ENCODE measurements at regions not wholly inside any gene's neighbourhood (a gene's known extent, or its start where the extent isn't known, plus 50 kb on each side); places are given as distances from the start of the nearest gene placed in this dataset.

GRCh38 chr6:22006795-22007194, 290.0 kb downstream of the PRL start:
- ATAC-seq (ENCODE audit: low FRiP score) (no peak), DNase-seq (ENCODE audit: low spot score) (no peak)
- TF ChIP-seq, protein P1, sequence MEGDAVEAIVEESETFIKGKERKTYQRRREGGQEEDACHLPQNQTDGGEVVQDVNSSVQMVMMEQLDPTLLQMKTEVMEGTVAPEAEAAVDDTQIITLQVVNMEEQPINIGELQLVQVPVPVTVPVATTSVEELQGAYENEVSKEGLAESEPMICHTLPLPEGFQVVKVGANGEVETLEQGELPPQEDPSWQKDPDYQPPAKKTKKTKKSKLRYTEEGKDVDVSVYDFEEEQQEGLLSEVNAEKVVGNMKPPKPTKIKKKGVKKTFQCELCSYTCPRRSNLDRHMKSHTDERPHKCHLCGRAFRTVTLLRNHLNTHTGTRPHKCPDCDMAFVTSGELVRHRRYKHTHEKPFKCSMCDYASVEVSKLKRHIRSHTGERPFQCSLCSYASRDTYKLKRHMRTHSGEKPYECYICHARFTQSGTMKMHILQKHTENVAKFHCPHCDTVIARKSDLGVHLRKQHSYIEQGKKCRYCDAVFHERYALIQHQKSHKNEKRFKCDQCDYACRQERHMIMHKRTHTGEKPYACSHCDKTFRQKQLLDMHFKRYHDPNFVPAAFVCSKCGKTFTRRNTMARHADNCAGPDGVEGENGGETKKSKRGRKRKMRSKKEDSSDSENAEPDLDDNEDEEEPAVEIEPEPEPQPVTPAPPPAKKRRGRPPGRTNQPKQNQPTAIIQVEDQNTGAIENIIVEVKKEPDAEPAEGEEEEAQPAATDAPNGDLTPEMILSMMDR (IDR thresholded peaks at IDR 0.05) = no peak

DNA sequence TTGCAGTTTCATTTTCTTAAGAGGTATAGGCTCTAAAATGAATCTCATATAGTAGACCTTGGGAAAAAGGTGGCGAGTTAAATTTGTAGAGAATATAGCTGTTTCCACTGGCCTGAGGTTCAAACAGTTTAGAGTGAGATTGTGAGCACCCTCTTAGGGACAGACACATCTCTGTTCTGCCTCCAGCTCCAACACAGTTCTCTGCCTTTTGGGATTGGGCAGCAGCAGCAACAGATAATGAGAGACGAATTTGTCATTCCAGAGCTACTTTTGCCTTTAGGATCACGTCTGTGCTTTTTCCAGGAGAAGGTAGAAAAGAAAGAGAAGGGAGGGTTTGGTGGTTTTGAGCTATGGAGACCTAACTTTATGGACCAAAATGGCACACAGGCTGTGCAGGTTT, 289.4 kb downstream of the PRL start:
- no peak for DNase-seq (ENCODE audit: low spot score)
- ATAC-seq (ENCODE audit: low FRiP score) = no peak
- TF ChIP-seq, protein P1 (IDR thresholded peaks at IDR 0.05) = no peak

DNA sequence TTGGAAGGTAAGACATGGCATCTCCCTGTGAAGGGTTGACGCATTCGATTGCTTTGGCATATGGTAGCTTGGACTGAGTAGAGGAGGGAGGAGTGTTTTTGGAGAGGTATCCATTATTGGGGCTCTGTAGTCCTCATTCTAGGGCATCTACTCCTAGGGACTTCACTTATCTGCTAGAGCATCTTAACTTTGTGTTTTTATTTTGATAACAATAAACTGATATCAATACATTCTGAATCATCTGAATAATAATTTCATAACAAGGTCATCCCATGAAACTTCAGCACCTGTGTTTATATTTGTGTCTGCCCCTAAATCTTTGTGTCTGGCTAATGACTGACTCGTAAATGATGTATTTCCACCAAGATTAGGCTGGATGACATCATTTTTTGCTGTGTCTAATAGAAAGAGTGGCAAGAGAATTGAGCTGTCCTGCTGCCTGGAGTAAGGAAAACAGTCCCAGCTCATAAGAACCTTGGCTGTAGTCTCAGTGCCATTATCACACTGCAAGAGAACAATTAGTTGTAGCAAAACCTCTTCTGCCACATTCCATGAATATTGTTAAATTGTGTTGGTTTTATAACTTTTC, 288.5 kb downstream of the PRL start:
- ATAC-seq (ENCODE audit: low FRiP score) (no peak), DNase-seq (ENCODE audit: low spot score) (no peak)
- TF ChIP-seq, protein P1 (IDR thresholded peaks at IDR 0.05) = no peak

DNA sequence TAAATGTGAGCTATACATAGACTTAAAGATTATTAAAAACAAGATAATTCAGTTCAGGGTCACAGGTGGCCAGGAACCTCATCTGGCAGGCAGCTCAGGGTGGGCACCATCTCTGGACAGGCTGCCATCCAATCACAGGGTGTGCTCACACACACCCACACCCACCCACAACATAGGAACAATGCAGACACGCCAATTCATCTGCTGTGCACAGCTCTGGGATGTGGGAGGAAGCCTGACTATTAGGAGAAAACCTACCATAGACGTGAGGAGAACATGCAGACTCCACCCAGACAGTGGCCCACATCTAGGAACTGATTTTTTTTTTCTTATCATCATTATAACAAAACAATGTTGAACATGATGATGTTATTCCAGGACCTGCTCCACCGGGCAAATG, 286.7 kb downstream of the PRL start:
- no peak for ATAC-seq (ENCODE audit: low FRiP score)
- no peak for DNase-seq (ENCODE audit: low spot score)
- TF ChIP-seq, protein P1 (IDR thresholded peaks at IDR 0.05) = no peak

- ATAC-seq (ENCODE audit: low FRiP score) = no peak
- TF ChIP-seq, protein P1 (IDR thresholded peaks at IDR 0.05) = no peak
- no peak for DNase-seq (ENCODE audit: low spot score)
Observed at GRCh38 chr6:22015216-22015615, 281.6 kb downstream of the PRL start.

DNA sequence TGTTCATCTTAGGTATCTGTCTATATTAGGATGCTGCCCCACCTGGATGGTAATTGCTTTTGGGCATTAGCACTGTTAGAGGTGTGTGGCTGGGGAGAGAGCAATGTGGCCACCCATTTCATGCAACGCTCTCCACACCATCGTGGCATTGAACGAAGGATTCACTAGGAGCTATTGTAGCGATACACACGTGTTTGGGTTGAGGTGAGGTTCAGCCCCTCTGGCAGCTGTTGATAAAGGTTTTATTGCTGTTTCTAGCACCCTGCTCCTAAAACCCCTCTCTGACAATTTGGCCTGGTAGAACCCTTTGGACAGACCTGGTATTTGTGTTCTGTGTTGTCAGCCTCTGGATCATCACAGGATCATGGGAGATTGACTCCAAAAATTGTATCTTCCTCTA, 280.9 kb downstream of the PRL start:
- DNase-seq (ENCODE audit: low spot score) = no peak
- ATAC-seq (ENCODE audit: low FRiP score) = no peak
- TF ChIP-seq, protein P1 (IDR thresholded peaks at IDR 0.05) = no peak

DNA sequence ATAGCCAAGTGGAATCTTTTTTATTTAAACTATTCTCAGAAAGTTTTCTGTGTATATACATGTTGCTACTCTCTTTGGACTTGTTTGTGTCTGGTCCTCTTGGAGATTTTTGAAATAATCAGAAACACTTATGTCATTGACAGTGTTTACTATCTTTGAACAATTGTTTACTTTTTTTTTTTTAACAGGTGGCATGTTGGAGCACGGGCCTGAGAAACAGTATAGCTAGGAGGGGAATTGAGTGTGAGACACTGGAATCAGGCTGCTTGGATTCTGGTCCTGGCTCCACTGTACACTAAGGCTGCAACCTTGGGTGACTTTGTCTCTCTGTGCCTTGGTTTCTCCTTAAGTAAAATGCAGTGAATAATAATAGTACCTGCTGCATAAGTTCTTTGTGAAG, 279.6 kb downstream of the PRL start:
- ATAC-seq (ENCODE audit: low FRiP score) = no peak
- TF ChIP-seq, protein P1 (IDR thresholded peaks at IDR 0.05) = no peak
- DNase-seq (ENCODE audit: low spot score) = no peak

Measured in omental fat pad (tissue), 3 donors.